ENCODE measurements at regions not wholly inside any gene's neighbourhood (a gene's known extent, or its start where the extent isn't known, plus 50 kb on each side); places are given as distances from the start of the nearest gene placed in this dataset.

DNA sequence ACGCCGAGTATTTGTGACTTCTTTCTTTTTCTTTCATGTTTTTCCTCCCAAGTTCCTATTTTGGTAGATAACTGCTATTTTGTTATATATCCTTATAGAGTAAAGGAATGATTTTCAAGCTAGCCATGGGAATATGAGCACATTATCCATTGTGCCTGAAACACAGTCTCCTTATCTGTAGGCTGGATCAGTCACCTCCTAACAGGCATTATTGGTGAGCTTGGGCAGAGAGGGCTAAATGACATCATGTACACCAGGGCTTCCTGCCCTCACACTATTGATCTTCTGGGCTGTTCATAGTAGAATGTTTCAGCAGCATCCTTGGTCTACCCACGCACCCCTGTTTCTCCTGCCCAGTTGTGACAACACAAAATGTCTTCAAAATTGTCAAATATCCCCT lies 88.1 kb upstream of the CTBP2 start (continued):
- TF ChIP-seq YY1 (IDR thresholded peaks at IDR 0.05; ENCODE audit: low read depth, low read length) (no peak), NFYA (IDR thresholded peaks at IDR 0.05; ENCODE audit: borderline replicate concordance, low read depth, low read length) (no peak)

DNA sequence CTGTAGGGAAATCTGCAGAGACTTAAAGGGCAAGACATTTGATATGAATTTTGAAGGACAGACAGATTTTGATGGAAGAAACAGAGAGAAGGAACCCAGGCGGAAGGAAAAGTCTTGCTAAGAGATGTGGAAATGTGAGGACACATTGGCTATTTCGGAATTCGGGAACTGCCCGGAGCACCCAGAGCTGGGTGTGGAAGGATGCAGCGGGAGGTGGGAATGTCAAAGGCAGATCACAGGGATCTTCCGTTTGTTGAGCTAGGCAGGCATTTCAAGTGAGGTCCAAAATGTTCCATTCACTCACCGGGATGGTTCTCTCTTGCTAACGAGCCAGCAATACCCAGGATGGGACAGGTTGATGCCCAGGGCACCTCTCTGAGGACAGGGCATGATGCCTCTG lies 87.2 kb upstream of the CTBP2 start:
- Histone ChIP-seq H3K27me3 (replicated peaks in 1 of 2; ENCODE audit: control insufficient read depth in 2 of 2, insufficient read depth in 2 of 2, low read length in 1 of 2) (no peaks in the 10 kb centered on the region), H3K36me3 (ENCODE audit: control insufficient read depth in 2 of 2, insufficient read depth in 2 of 2, low read length in 1 of 2) (no peaks in the 10 kb centered on the region), H3K4me2 (ENCODE audit: control insufficient read depth, insufficient read depth) (no peak overlapping the region), H3K9me3 (replicated peaks; ENCODE audit: control insufficient read depth, insufficient read depth, low read length) (no peaks in the 10 kb centered on the region), H3K9ac (ENCODE audit: control insufficient read depth, insufficient read depth, low read length) (no peak overlapping the region), H4K20me1 (ENCODE audit: control insufficient read depth, insufficient read depth) (no peaks in the 10 kb centered on the region), H3K79me2 (ENCODE audit: control insufficient read depth, insufficient read depth, low read length) (no peaks in the 10 kb centered on the region), H2AFZ (ENCODE audit: control insufficient read depth, low read depth, low read length) (no peak overlapping the region), H3K27ac (ENCODE audit: control insufficient read depth, insufficient read depth) (no peak overlapping the region), H3K4me3 (no peak overlapping the region), H3K4me1 (ENCODE audit: control insufficient read depth, insufficient read depth, low read length) (no peaks in the 10 kb centered on the region)
- WGBS (ENCODE audit: insufficient coverage, insufficient replicate concordance, low lambda C conversion rate, missing lambda C conversion rate) = 55% methylated on average over 8 of the region's 8 CpGs
- no peak for FAIRE-seq
- RAD21 ChIA-PET (ENCODE audit: unreplicated experiment) = no interaction called here
- DNase-seq (ENCODE audit: low read depth, low spot score) = no peak
- SMC1A ChIA-PET (ENCODE audit: uncharacterized antibody, unreplicated experiment) = no interaction called here
- POLR2A ChIA-PET = no interaction called here
- intact Hi-C loops (cut with micrococcal nuclease; ENCODE audit: unreplicated experiment) (no loop called here), in situ Hi-C loops (cut with MboI) (no loop called here)
- BruUV-seq (replicated peaks) = no TSS peak
- CTCF ChIA-PET = no interaction called here
- TF ChIP-seq, protein P1, sequence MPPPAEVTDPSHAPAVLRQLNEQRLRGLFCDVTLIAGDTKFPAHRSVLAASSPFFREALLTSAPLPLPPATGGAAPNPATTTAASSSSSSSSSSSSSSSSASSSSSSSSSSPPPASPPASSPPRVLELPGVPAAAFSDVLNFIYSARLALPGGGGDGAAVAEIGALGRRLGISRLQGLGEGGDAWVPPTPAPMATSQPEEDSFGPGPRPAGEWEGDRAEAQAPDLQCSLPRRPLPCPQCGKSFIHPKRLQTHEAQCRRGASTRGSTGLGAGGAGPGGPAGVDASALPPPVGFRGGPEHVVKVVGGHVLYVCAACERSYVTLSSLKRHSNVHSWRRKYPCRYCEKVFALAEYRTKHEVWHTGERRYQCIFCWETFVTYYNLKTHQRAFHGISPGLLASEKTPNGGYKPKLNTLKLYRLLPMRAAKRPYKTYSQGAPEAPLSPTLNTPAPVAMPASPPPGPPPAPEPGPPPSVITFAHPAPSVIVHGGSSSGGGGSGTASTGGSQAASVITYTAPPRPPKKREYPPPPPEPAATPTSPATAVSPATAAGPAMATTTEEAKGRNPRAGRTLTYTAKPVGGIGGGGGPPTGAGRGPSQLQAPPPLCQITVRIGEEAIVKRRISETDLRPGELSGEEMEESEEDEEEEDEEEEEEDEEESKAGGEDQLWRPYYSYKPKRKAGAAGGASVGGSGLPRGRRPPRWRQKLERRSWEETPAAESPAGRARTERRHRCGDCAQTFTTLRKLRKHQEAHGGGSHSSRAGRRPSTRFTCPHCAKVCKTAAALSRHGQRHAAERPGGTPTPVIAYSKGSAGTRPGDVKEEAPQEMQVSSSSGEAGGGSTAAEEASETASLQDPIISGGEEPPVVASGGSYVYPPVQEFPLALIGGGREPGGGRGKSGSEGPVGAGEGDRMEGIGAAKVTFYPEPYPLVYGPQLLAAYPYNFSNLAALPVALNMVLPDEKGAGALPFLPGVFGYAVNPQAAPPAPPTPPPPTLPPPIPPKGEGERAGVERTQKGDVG (CRISPR knock-in tag; IDR thresholded peaks at IDR 0.05) = no peak
- TF ChIP-seq, protein P2, sequence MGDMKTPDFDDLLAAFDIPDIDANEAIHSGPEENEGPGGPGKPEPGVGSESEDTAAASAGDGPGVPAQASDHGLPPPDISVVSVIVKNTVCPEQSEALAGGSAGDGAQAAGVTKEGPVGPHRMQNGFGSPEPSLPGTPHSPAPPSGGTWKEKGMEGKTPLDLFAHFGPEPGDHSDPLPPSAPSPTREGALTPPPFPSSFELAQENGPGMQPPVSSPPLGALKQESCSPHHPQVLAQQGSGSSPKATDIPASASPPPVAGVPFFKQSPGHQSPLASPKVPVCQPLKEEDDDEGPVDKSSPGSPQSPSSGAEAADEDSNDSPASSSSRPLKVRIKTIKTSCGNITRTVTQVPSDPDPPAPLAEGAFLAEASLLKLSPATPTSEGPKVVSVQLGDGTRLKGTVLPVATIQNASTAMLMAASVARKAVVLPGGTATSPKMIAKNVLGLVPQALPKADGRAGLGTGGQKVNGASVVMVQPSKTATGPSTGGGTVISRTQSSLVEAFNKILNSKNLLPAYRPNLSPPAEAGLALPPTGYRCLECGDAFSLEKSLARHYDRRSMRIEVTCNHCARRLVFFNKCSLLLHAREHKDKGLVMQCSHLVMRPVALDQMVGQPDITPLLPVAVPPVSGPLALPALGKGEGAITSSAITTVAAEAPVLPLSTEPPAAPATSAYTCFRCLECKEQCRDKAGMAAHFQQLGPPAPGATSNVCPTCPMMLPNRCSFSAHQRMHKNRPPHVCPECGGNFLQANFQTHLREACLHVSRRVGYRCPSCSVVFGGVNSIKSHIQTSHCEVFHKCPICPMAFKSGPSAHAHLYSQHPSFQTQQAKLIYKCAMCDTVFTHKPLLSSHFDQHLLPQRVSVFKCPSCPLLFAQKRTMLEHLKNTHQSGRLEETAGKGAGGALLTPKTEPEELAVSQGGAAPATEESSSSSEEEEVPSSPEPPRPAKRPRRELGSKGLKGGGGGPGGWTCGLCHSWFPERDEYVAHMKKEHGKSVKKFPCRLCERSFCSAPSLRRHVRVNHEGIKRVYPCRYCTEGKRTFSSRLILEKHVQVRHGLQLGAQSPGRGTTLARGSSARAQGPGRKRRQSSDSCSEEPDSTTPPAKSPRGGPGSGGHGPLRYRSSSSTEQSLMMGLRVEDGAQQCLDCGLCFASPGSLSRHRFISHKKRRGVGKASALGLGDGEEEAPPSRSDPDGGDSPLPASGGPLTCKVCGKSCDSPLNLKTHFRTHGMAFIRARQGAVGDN (IDR thresholded peaks at IDR 0.05) = no peak
- no peak for TF ChIP-seq WRNIP1 (IDR thresholded peaks at IDR 0.05; ENCODE audit: borderline replicate concordance, low read depth, low read length)
- no peak for TF ChIP-seq MYB (IDR thresholded peaks at IDR 0.05; ENCODE audit: borderline replicate concordance, low read depth, low read length)
- no peak for ATAC-seq
